ENCODE measurements at regions not wholly inside any gene's neighbourhood (a gene's known extent, or its start where the extent isn't known, plus 50 kb on each side); places are given as distances from the start of the nearest gene placed in this dataset.

GRCh38 chr18:22608847-22609246 is 191.1 kb upstream of the CTAGE1 start:
- Histone ChIP-seq H3K27me3 (ENCODE audit: control insufficient read depth, insufficient read depth, low read length) (no peaks in the 10 kb centered on the region), H3K9me3 (replicated peaks; ENCODE audit: control insufficient read depth, low read depth, low read length) (no peaks in the 10 kb centered on the region), H3K4me1 (ENCODE audit: control insufficient read depth, insufficient read depth, low read length) (no peaks in the 10 kb centered on the region), H3K4me3 (ENCODE audit: low read length) (no peak overlapping the region), H3K27ac (ENCODE audit: low read length) (peak overlapping the region; percentile 29), H3K36me3 (ENCODE audit: control insufficient read depth, insufficient read depth, low read length) (no peaks in the 10 kb centered on the region)
- no peak for DNase-seq
- no CpG with 5 or more reads among the region's 1 CpG for WGBS (ENCODE audit: insufficient coverage)

DNA sequence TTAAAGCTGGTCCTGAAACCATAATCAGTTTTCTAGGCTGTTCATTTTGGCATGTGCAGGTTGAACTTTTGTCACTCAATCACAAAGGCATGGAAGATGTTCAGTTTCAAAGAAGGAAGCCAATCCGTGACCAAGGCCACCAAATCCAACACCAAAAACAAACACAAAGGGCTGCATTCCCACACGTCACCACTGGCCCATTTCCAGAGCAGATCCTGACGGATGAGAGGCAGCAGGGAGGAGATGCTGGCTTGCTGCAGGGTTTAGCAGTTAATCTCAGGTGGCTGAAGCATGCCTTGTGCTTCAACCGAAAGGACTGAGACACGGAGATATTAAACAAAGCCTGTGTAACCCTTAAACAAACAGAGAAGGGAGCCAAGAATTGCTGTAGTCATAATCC is 191.9 kb upstream of the CTAGE1 start:
- no peaks in the 10 kb centered on the region for H3K27me3 ChIP-seq (ENCODE audit: control insufficient read depth, insufficient read depth, low read length)
- H3K36me3 ChIP-seq (ENCODE audit: control insufficient read depth, insufficient read depth, low read length), result no peaks in the 10 kb centered on the region
- DNase-seq, result peak; percentile 40
- H3K4me1 ChIP-seq (ENCODE audit: control insufficient read depth, insufficient read depth, low read length), result no peaks in the 10 kb centered on the region
- H3K4me3 ChIP-seq (ENCODE audit: low read length), result no peak overlapping the region
- no peaks in the 10 kb centered on the region for H3K9me3 ChIP-seq (replicated peaks; ENCODE audit: control insufficient read depth, low read depth, low read length)
- no CpG with 5 or more reads among the region's 5 CpGs for WGBS (ENCODE audit: insufficient coverage)
- peak overlapping the region; percentile 47 for H3K27ac ChIP-seq (ENCODE audit: low read length)

DNA sequence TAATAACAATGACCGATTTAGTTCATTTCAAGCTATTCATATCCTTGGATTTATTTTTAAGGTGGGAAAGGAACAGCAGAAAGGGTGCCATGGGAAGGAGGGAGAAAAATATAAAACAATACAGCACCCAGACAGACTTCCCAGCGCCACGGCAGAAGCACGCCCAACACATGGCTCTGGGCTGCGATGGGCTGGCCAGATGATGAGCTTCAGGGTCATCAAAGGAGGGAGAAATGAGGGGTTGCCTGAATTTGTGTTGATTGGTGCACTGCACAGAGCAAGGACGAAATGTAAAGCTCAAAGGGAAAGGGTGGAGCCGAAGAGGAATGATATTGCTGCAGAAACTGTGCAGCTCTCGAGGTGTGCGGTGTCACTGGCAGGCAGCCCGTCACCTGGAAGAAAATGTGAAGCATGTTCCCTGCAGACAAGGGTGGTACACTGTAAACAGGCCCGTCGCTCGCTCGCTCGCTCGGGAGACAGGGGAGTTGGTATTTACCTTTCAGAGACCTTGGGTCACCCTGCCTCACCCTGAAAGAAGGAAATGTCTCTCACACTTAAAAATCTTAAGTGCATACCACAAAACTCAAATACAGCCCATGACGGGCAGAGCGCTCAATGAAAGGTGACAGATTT is 195.5 kb upstream of the CTAGE1 start:
- Histone ChIP-seq H3K4me3 (ENCODE audit: low read length) (no peak overlapping the region), H3K4me1 (ENCODE audit: control insufficient read depth, insufficient read depth, low read length) (no peaks in the 10 kb centered on the region), H3K9me3 (replicated peaks; ENCODE audit: control insufficient read depth, low read depth, low read length) (no peaks in the 10 kb centered on the region), H3K27me3 (ENCODE audit: control insufficient read depth, insufficient read depth, low read length) (no peaks in the 10 kb centered on the region), H3K27ac (ENCODE audit: low read length) (no peak overlapping the region), H3K36me3 (ENCODE audit: control insufficient read depth, insufficient read depth, low read length) (no peaks in the 10 kb centered on the region)
- no peak for DNase-seq
- 51% methylated on average over 13 of the region's 18 CpGs for WGBS (ENCODE audit: insufficient coverage)

DNA sequence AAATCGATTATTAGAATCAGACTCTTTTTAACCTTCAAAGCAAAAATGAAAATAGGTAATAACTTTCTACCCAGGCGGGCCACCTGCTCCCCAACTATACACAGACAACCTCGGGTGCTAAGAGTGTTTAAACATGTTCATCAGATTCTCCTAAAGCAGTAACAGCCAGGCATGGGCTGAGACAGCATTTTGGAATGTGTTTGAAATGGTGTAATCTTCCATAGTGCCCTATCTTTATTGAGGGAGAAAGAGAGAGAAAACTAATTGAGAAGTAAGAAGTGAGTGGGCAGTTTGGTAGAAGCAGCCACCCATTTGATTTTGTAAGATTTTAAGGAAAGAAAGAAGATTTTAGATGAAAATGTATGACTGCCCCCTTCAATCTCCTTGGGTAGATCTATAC is 196.1 kb upstream of the CTAGE1 start:
- Histone ChIP-seq H3K36me3 (ENCODE audit: control insufficient read depth, insufficient read depth, low read length) (no peaks in the 10 kb centered on the region), H3K27me3 (ENCODE audit: control insufficient read depth, insufficient read depth, low read length) (no peaks in the 10 kb centered on the region), H3K27ac (ENCODE audit: low read length) (no peak overlapping the region), H3K9me3 (replicated peaks; ENCODE audit: control insufficient read depth, low read depth, low read length) (no peaks in the 10 kb centered on the region), H3K4me1 (ENCODE audit: control insufficient read depth, insufficient read depth, low read length) (no peaks in the 10 kb centered on the region), H3K4me3 (ENCODE audit: low read length) (no peak overlapping the region)
- whole genome bisulfite sequencing (ENCODE audit: insufficient coverage), result no CpG with 5 or more reads among the region's 3 CpGs
- DNase-seq, result no peak

- DNase-seq, result no peak
- H3K36me3 ChIP-seq (ENCODE audit: control insufficient read depth, insufficient read depth, low read length), result no peaks in the 10 kb centered on the region
- no peak overlapping the region for H3K4me3 ChIP-seq (ENCODE audit: low read length)
- H3K27ac ChIP-seq (ENCODE audit: low read length), result no peak overlapping the region
- no peaks in the 10 kb centered on the region for H3K27me3 ChIP-seq (ENCODE audit: control insufficient read depth, insufficient read depth, low read length)
- no peaks in the 10 kb centered on the region for H3K9me3 ChIP-seq (replicated peaks; ENCODE audit: control insufficient read depth, low read depth, low read length)
- no CpG with 5 or more reads among the region's 5 CpGs for WGBS (ENCODE audit: insufficient coverage)
- H3K4me1 ChIP-seq (ENCODE audit: control insufficient read depth, insufficient read depth, low read length), result no peaks in the 10 kb centered on the region
Measured at GRCh38 chr18:22623513-22623912, 205.8 kb upstream of the CTAGE1 start.

DNA sequence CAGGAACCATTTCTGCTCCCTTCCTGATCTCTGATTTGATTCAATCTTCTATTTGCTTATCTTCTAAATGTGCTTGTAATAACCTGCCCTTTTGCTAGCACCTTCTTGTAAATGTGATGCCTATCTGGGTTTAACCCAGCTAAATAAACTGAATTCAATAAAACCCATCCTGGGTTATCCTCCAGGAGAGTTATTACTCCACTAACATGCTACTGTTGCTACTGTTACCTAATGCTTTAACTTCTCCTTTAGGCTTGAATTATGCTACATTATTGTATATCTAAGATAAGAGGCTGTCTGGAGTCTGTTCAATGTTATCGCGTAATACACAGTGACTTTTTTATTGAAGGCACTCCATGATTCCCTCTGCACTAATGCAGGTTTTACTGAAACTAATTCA is 206.5 kb upstream of the CTAGE1 start:
- no peaks in the 10 kb centered on the region for H3K4me1 ChIP-seq (ENCODE audit: control insufficient read depth, insufficient read depth, low read length)
- no peaks in the 10 kb centered on the region for H3K9me3 ChIP-seq (replicated peaks; ENCODE audit: control insufficient read depth, low read depth, low read length)
- H3K27ac ChIP-seq (ENCODE audit: low read length), result no peak overlapping the region
- no peak overlapping the region for H3K4me3 ChIP-seq (ENCODE audit: low read length)
- DNase-seq, result no peak
- H3K27me3 ChIP-seq (ENCODE audit: control insufficient read depth, insufficient read depth, low read length), result no peaks in the 10 kb centered on the region
- WGBS (ENCODE audit: insufficient coverage), result no CpG with 5 or more reads among the region's 2 CpGs
- no peaks in the 10 kb centered on the region for H3K36me3 ChIP-seq (ENCODE audit: control insufficient read depth, insufficient read depth, low read length)

- Histone ChIP-seq H3K9me3 (replicated peaks; ENCODE audit: control insufficient read depth, low read depth, low read length) (no peaks in the 10 kb centered on the region), H3K36me3 (ENCODE audit: control insufficient read depth, insufficient read depth, low read length) (no peaks in the 10 kb centered on the region)
- whole genome bisulfite sequencing (ENCODE audit: insufficient coverage), result no CpG with 5 or more reads among the region's 2 CpGs
Measured at GRCh38 chr18:22625406-22625805, 207.7 kb upstream of the CTAGE1 start.

GRCh38 chr18:22626771-22627170 is 209.1 kb upstream of the CTAGE1 start:
- H3K27me3 ChIP-seq (ENCODE audit: control insufficient read depth, insufficient read depth, low read length), result no peaks in the 10 kb centered on the region
- no peak overlapping the region for H3K27ac ChIP-seq (ENCODE audit: low read length)
- no peaks in the 10 kb centered on the region for H3K4me1 ChIP-seq (ENCODE audit: control insufficient read depth, insufficient read depth, low read length)
- no peaks in the 10 kb centered on the region for H3K9me3 ChIP-seq (replicated peaks; ENCODE audit: control insufficient read depth, low read depth, low read length)
- no peak for DNase-seq
- H3K36me3 ChIP-seq (ENCODE audit: control insufficient read depth, insufficient read depth, low read length), result no peaks in the 10 kb centered on the region
- no peak overlapping the region for H3K4me3 ChIP-seq (ENCODE audit: low read length)
- WGBS (ENCODE audit: insufficient coverage), result 100% methylated on average over 1 of the region's 3 CpGs

More at GRCh38 chr18:22625406-22625805, 207.7 kb upstream of the CTAGE1 start:
- H3K4me1 ChIP-seq (ENCODE audit: control insufficient read depth, insufficient read depth, low read length), result no peaks in the 10 kb centered on the region
- no peak overlapping the region for H3K27ac ChIP-seq (ENCODE audit: low read length)
- H3K4me3 ChIP-seq (ENCODE audit: low read length), result no peak overlapping the region
- no peaks in the 10 kb centered on the region for H3K27me3 ChIP-seq (ENCODE audit: control insufficient read depth, insufficient read depth, low read length)
- DNase-seq, result no peak

DNA sequence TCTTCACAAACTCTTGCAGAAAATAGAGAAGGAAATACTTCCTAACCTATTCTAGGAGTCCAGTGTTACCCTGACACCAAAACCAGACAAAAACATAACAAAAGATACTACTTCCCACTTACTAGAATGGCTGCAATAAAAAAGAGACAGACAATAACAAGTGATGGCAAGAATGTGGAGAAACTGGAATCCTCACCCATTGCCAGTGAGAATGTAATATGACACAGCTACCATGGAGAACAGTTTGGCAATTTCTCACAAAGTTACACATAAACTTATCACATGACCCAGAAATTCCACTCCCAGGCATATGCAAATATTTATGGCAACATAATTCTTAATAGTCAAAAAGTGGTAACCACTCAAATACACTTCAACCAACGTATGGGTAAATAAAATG is 209.8 kb upstream of the CTAGE1 start:
- DNase-seq, result no peak
- no peak overlapping the region for H3K4me3 ChIP-seq (ENCODE audit: low read length)
- H3K27me3 ChIP-seq (ENCODE audit: control insufficient read depth, insufficient read depth, low read length), result no peaks in the 10 kb centered on the region
- no peaks in the 10 kb centered on the region for H3K9me3 ChIP-seq (replicated peaks; ENCODE audit: control insufficient read depth, low read depth, low read length)
- no peaks in the 10 kb centered on the region for H3K4me1 ChIP-seq (ENCODE audit: control insufficient read depth, insufficient read depth, low read length)
- H3K36me3 ChIP-seq (ENCODE audit: control insufficient read depth, insufficient read depth, low read length), result no peaks in the 10 kb centered on the region
- WGBS (ENCODE audit: insufficient coverage), result no CpG with 5 or more reads among the region's 1 CpG
- H3K27ac ChIP-seq (ENCODE audit: low read length), result no peak overlapping the region

- DNase-seq, result no peak
- Histone ChIP-seq H3K27me3 (ENCODE audit: control insufficient read depth, insufficient read depth, low read length) (no peaks in the 10 kb centered on the region), H3K27ac (ENCODE audit: low read length) (no peak overlapping the region), H3K4me1 (ENCODE audit: control insufficient read depth, insufficient read depth, low read length) (no peaks in the 10 kb centered on the region), H3K36me3 (ENCODE audit: control insufficient read depth, insufficient read depth, low read length) (no peaks in the 10 kb centered on the region), H3K4me3 (ENCODE audit: low read length) (no peak overlapping the region), H3K9me3 (replicated peaks; ENCODE audit: control insufficient read depth, low read depth, low read length) (no peaks in the 10 kb centered on the region)
- WGBS (ENCODE audit: insufficient coverage), result no CpG with 5 or more reads among the region's 14 CpGs
Measured at GRCh38 chr18:22628795-22629510, 211.2 kb upstream of the CTAGE1 start.

Data from muscle of leg (tissue), 3 donors.